CD14-positive monocyte (primary cell): ENCODE measurements at regions not wholly inside any gene's neighbourhood (a gene's known extent, or its start where the extent isn't known, plus 50 kb on each side); places are given as distances from the start of the nearest gene placed in this dataset.
A peak's percentile ranks its signal among the peaks of the same experiment; 100 is the strongest.

Experiments used
- DNase-seq, 3 donors: peaks; one replicate each; pipeline ENCODE4 v3.0.0-alpha.2; 2011 to 2022
- H2AFZ ChIP-seq: 2 replicates; pipeline ENCODE4 v1.6.0; 2012; ENCODE audit warnings: mild to moderate bottlenecking, low read depth, low read length, inconsistent platforms; ENCODE audit not compliant: insufficient read depth, poor library complexity, severe bottlenecking
- H3K27ac ChIP-seq, 2 donors: 1 replicate in 1 of 2; 2 replicates in 1 of 2; pipeline ENCODE4 v1.5.1; 2012 to 2013; ENCODE audit warnings: low read length in 2 of 2, control low read depth in 1 of 2, inconsistent platforms in 1 of 2, low read depth in 1 of 2, mild to moderate bottlenecking in 1 of 2
- H3K27me3 ChIP-seq, 2 donors: one replicate each; pipeline versions ENCODE4 v1.6.0 to v1.6.1; 2011 to 2013; ENCODE audit warnings: low read length in 2 of 2; ENCODE audit not compliant: control insufficient read depth in 2 of 2, insufficient read depth in 2 of 2
- H3K36me3 ChIP-seq, 2 donors: replicated peaks in 1 of 2; 1 replicate in 1 of 2; 2 replicates in 1 of 2; pipeline versions ENCODE4 v1.5.1 to v1.6.1; 2012 to 2013; ENCODE audit warnings: low read length in 2 of 2, control low read depth in 1 of 2, inconsistent platforms in 1 of 2, mild to moderate bottlenecking in 1 of 2; ENCODE audit not compliant: insufficient read depth in 2 of 2, control insufficient read depth in 1 of 2
- H3K4me1 ChIP-seq, 2 donors: 1 replicate in 1 of 2; 2 replicates in 1 of 2; pipeline versions ENCODE4 v1.5.1 to v1.6.1; 2012 to 2013; ENCODE audit warnings: low read length in 2 of 2, control low read depth in 1 of 2, inconsistent platforms in 1 of 2, mild to moderate bottlenecking in 1 of 2, moderate library complexity in 1 of 2; ENCODE audit not compliant: insufficient read depth in 2 of 2, control insufficient read depth in 1 of 2
- H3K4me2 ChIP-seq: replicated peaks from 2 replicates; pipeline ENCODE3; 2012; ENCODE audit warnings: low read length, moderate library complexity, mild to moderate bottlenecking; ENCODE audit not compliant: poor library complexity, severe bottlenecking; ENCODE audit errors: extremely low read depth
- H3K4me3 ChIP-seq, 3 experiments: fragments of 200-600 bp in 1 of 3; sonication (generic) in 1 of 3; replicated peaks in 1 of 3; 1 replicate in 2 of 3; 2 replicates in 1 of 3; pipeline ENCODE4 v1.5.1; 2011 to 2013; ENCODE audit warnings: low read length in 3 of 3, mild to moderate bottlenecking in 3 of 3, control low read depth in 2 of 3, low read depth in 2 of 3, inconsistent platforms in 1 of 3, moderate library complexity in 1 of 3
- H3K79me2 ChIP-seq: 2 replicates; pipeline ENCODE4 v1.6.0; 2012; ENCODE audit warnings: mild to moderate bottlenecking, control low read depth, inconsistent platforms, low read length, moderate library complexity; ENCODE audit not compliant: insufficient read depth
- H3K9ac ChIP-seq: 2 replicates; pipeline ENCODE4 v1.6.0; 2017; ENCODE audit warnings: low read length, mild to moderate bottlenecking; ENCODE audit not compliant: insufficient read depth, poor library complexity, severe bottlenecking
- H3K9me3 ChIP-seq, 2 donors: replicated peaks in 1 of 2; 1 replicate in 1 of 2; 2 replicates in 1 of 2; pipeline versions ENCODE4 v1.5.1 to v1.6.1; 2012 to 2013; ENCODE audit warnings: low read length in 2 of 2, control low read depth in 1 of 2; ENCODE audit not compliant: control insufficient read depth in 1 of 2, insufficient read depth in 1 of 2
- H4K20me1 ChIP-seq: 2 replicates; pipeline ENCODE4 v1.6.0; 2012; ENCODE audit warnings: mild to moderate bottlenecking, low read length, control low read depth, moderate library complexity; ENCODE audit not compliant: insufficient read depth
- H3K27ac Mint-ChIP-seq, 7 donors: one replicate each; pipeline ENCODE4 v1.8.0; 2020; ENCODE audit warnings: mild to moderate bottlenecking in 7 of 7, mixed read lengths in 7 of 7, moderate library complexity in 6 of 7, inconsistent platforms in 2 of 7
- H3K27me3 Mint-ChIP-seq, 3 donors: one replicate each; pipeline ENCODE4 v1.8.0; 2021 to 2022; ENCODE audit warnings: low read depth in 3 of 3, mild to moderate bottlenecking in 3 of 3, mixed read lengths in 3 of 3, moderate library complexity in 3 of 3, inconsistent platforms in 1 of 3
- H3K36me3 Mint-ChIP-seq, 2 donors: one replicate each; pipeline ENCODE4 v1.8.0; 2020; ENCODE audit warnings: mixed read lengths in 2 of 2, inconsistent platforms in 1 of 2, mild to moderate bottlenecking in 1 of 2
- H3K4me1 Mint-ChIP-seq: one replicate; pipeline ENCODE4 v1.8.0; 2020; ENCODE audit warnings: mild to moderate bottlenecking, mixed read lengths
- H3K4me3 Mint-ChIP-seq, 2 donors: one replicate each; pipeline ENCODE4 v1.8.0; 2020; ENCODE audit warnings: mild to moderate bottlenecking in 2 of 2, mixed read lengths in 2 of 2, moderate library complexity in 1 of 2
- H3K9me3 Mint-ChIP-seq, 7 donors: one replicate each; pipeline ENCODE4 v1.8.0; 2020 to 2022; ENCODE audit warnings: mixed read lengths in 7 of 7, mild to moderate bottlenecking in 6 of 7, moderate library complexity in 6 of 7, inconsistent platforms in 2 of 7
- CTCF ChIP-seq: fragments of 200-600 bp; IDR thresholded peaks from one replicate; pipeline ENCODE4 v1.8.0; 2022; ENCODE audit warnings: antibody characterized with exemption, mild to moderate bottlenecking
- WGBS: methylation state at CpG from one replicate; pipeline ENCODE4 v1.1.5; 2013; ENCODE audit warnings: missing lambda C conversion rate; ENCODE audit not compliant: insufficient coverage; 5-methylcytosine and 5-hydroxymethylcytosine counted together
- intact Hi-C, 2 donors: fragments of 100-400 bp; cut with micrococcal nuclease; formaldehyde crosslinking; loops; one replicate each; pipeline versions ENCODE4 v1.15.0 to v1.15.1; 2023

- H3K27ac Mint-ChIP-seq = peak overlapping the region in 1 of 7 donors; percentile 18
These were observed 92.6 kb upstream of the SGK1 start for GRCh38 chr6:134410541-134410940.

GRCh38 chr6:134407791-134408190 is 89.9 kb upstream of the SGK1 start:
- Histone ChIP-seq H3K27ac (no peak overlapping the region), H3K27me3 (no peaks in the 10 kb centered on the region), H3K9me3 (peaks cover 0 to 3% of the 10 kb centered on the region in 2 donors), H2AFZ (no peak overlapping the region), H3K79me2 (no peaks in the 10 kb centered on the region), H4K20me1 (no peaks in the 10 kb centered on the region), H3K36me3 (no peaks in the 10 kb centered on the region), H3K4me3 (no peak overlapping the region), H3K4me1 (peaks cover 11 to 23% of the 10 kb centered on the region in 2 donors), H3K9ac (no peak overlapping the region), H3K4me2 (no peak overlapping the region)
- Mint-ChIP-seq H3K36me3 (no peaks in the 10 kb centered on the region), H3K4me3 (no peak overlapping the region), H3K27ac (peak overlapping the region in 3 of 7 donors; percentile 8 to 20 (median 13)), H3K27me3 (peaks cover 0 to 2% (median 2%) of the 10 kb centered on the region in 3 donors), H3K9me3 (peaks cover 1 to 7% (median 3%) of the 10 kb centered on the region in 7 donors), H3K4me1 (peaks cover 26% of the 10 kb centered on the region)
- 71% methylated on average over 1 of the region's 2 CpGs for WGBS
- peak in 2 of 3 donors; percentile 47 for DNase-seq
- intact Hi-C loops = no loop called here
- TF ChIP-seq CTCF = no peak

More at GRCh38 chr6:134410541-134410940, 92.6 kb upstream of the SGK1 start:
- Mint-ChIP-seq H3K36me3 (peaks cover 6 to 7% of the 10 kb centered on the region in 2 donors), H3K4me1 (peaks cover 50% of the 10 kb centered on the region), H3K4me3 (no peak overlapping the region), H3K9me3 (peaks cover 2 to 18% (median 13%) of the 10 kb centered on the region in 7 donors), H3K27me3 (peaks cover 0 to 3% (median 2%) of the 10 kb centered on the region in 3 donors)
- Histone ChIP-seq H3K4me2 (no peak overlapping the region), H3K36me3 (no peaks in the 10 kb centered on the region), H3K27ac (no peak overlapping the region), H3K9ac (no peak overlapping the region), H3K27me3 (no peaks in the 10 kb centered on the region), H3K9me3 (peaks cover 0 to 9% of the 10 kb centered on the region in 2 donors), H3K4me1 (peaks cover 35 to 49% of the 10 kb centered on the region in 2 donors), H3K79me2 (no peaks in the 10 kb centered on the region), H3K4me3 (no peak overlapping the region), H2AFZ (no peak overlapping the region), H4K20me1 (no peaks in the 10 kb centered on the region)
- no peak for DNase-seq
- 100% methylated on average over 1 of the region's 1 CpG for WGBS
- intact Hi-C loops = loop anchor here in 1 of 2 donors (5.0 to 10.0 kb wide), 2 partner anchors 37 to 116 kb away; no protein-coding TSS in a partner anchor
- TF ChIP-seq CTCF = no peak
